ENCODE measurements at regions not wholly inside any gene's neighbourhood (a gene's known extent, or its start where the extent isn't known, plus 50 kb on each side); places are given as distances from the start of the nearest gene placed in this dataset.

DNA sequence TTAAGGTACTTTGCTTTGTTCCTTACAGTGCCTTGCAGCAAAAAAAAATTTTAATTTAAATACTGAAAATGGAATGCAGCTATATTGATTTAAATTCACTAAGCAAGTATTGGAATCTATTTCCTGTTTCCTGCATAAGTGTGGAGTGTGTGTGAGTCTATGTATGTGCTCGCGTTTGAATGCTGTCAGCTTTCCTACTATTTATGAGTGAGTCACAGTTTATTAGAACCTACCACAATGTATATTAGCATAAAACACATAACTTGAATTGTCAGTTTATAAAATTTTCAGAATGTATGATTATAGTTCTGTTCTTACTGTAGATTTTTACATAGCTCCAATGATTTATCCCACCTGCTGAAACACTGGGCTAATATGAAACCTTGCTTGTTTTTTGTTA, 302.1 kb downstream of the NR2F1-AS1 start:
- TF ChIP-seq TAF1 (IDR thresholded peaks at IDR 0.05; ENCODE audit: low read depth) = no peak
- TF ChIP-seq NFIC (IDR thresholded peaks at IDR 0.05) = no peak
- TF ChIP-seq, protein P1, sequence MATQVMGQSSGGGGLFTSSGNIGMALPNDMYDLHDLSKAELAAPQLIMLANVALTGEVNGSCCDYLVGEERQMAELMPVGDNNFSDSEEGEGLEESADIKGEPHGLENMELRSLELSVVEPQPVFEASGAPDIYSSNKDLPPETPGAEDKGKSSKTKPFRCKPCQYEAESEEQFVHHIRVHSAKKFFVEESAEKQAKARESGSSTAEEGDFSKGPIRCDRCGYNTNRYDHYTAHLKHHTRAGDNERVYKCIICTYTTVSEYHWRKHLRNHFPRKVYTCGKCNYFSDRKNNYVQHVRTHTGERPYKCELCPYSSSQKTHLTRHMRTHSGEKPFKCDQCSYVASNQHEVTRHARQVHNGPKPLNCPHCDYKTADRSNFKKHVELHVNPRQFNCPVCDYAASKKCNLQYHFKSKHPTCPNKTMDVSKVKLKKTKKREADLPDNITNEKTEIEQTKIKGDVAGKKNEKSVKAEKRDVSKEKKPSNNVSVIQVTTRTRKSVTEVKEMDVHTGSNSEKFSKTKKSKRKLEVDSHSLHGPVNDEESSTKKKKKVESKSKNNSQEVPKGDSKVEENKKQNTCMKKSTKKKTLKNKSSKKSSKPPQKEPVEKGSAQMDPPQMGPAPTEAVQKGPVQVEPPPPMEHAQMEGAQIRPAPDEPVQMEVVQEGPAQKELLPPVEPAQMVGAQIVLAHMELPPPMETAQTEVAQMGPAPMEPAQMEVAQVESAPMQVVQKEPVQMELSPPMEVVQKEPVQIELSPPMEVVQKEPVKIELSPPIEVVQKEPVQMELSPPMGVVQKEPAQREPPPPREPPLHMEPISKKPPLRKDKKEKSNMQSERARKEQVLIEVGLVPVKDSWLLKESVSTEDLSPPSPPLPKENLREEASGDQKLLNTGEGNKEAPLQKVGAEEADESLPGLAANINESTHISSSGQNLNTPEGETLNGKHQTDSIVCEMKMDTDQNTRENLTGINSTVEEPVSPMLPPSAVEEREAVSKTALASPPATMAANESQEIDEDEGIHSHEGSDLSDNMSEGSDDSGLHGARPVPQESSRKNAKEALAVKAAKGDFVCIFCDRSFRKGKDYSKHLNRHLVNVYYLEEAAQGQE (IDR thresholded peaks at IDR 0.05; ENCODE audit: low read depth) = no peak
- TF ChIP-seq YY1 (IDR thresholded peaks at IDR 0.05; ENCODE audit: low read depth) = no peak
- no peak for TF ChIP-seq CEBPB (IDR thresholded peaks at IDR 0.05)
- TF ChIP-seq EGR1 (IDR thresholded peaks at IDR 0.05) = no peak
- no peak for TF ChIP-seq EP300 (IDR thresholded peaks at IDR 0.05; ENCODE audit: borderline replicate concordance)
- TF ChIP-seq CREB1 (IDR thresholded peaks at IDR 0.05; ENCODE audit: low read depth) = no peak
- TF ChIP-seq TEAD4 (IDR thresholded peaks at IDR 0.05) = no peak
- TF ChIP-seq FOXM1 (IDR thresholded peaks at IDR 0.05; ENCODE audit: borderline replicate concordance, low read depth) = no peak
- no peak for TF ChIP-seq RAD21 (IDR thresholded peaks at IDR 0.05; ENCODE audit: low read depth)
- no peak for TF ChIP-seq TCF12 (IDR thresholded peaks at IDR 0.05; ENCODE audit: low read depth)
- no peak for TF ChIP-seq ZBTB7A (IDR thresholded peaks at IDR 0.05; ENCODE audit: low read depth)
- TF ChIP-seq, protein P2, sequence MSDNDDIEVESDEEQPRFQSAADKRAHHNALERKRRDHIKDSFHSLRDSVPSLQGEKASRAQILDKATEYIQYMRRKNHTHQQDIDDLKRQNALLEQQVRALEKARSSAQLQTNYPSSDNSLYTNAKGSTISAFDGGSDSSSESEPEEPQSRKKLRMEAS (IDR thresholded peaks at IDR 0.05) = no peak
